GM19397 (cell line): ENCODE measurements at regions not wholly inside any gene's neighbourhood (a gene's known extent, or its start where the extent isn't known, plus 50 kb on each side); places are given as distances from the start of the nearest gene placed in this dataset.

Experiments
- ATAC-seq: cut with Tn5 transposase; IDR thresholded peaks from one replicate; pipeline ENCODE4 v1.9.1; 2021; ENCODE audit warnings: mild to moderate bottlenecking, moderate library complexity; ENCODE audit not compliant: unreplicated experiment

GRCh38 chr3:40848421-40848820 is 323.7 kb downstream of the ZNF621 start:
- ATAC-seq = no peak

- ATAC-seq = no peak
Observed at GRCh38 chr3:40850861-40851260, 326.1 kb downstream of the ZNF621 start.

GRCh38 chr3:40851836-40852235 is 327.1 kb downstream of the ZNF621 start:
- ATAC-seq = no peak

- ATAC-seq = no peak
Observed at GRCh38 chr3:40852712-40853111, 328.0 kb downstream of the ZNF621 start.

GRCh38 chr3:40853474-40853873 is 328.7 kb downstream of the ZNF621 start:
- ATAC-seq = no peak

GRCh38 chr3:40855871-40856270 is 331.1 kb downstream of the ZNF621 start:
- ATAC-seq = no peak

- no peak for ATAC-seq
Observed at GRCh38 chr3:40858364-40859115, 333.8 kb downstream of the ZNF621 start.

- no peak for ATAC-seq
Observed at GRCh38 chr3:40862946-40863345, 336.4 kb upstream of the CTNNB1 start.

GRCh38 chr3:40864146-40864782 is 335.0 kb upstream of the CTNNB1 start:
- no peak for ATAC-seq

- ATAC-seq = no peak
Observed at GRCh38 chr3:40864915-40865314, 334.4 kb upstream of the CTNNB1 start.

GRCh38 chr3:40867797-40868196 is 331.5 kb upstream of the CTNNB1 start:
- ATAC-seq = no peak

- ATAC-seq = no peak
Observed at GRCh38 chr3:40869013-40869412, 330.3 kb upstream of the CTNNB1 start.

- ATAC-seq = no peak
Observed at GRCh38 chr3:40869939-40870338, 329.4 kb upstream of the CTNNB1 start.

- no peak for ATAC-seq
Observed at GRCh38 chr3:40871394-40871793, 327.9 kb upstream of the CTNNB1 start.

GRCh38 chr3:40872258-40872920 is 326.9 kb upstream of the CTNNB1 start:
- no peak for ATAC-seq

- ATAC-seq = no peak
Observed at GRCh38 chr3:40873476-40873875, 325.8 kb upstream of the CTNNB1 start.

GRCh38 chr3:40873934-40874699 is 325.2 kb upstream of the CTNNB1 start:
- no peak for ATAC-seq

GRCh38 chr3:40875581-40875980 is 323.7 kb upstream of the CTNNB1 start:
- ATAC-seq = no peak

- no peak for ATAC-seq
Observed at GRCh38 chr3:40876009-40876408, 323.3 kb upstream of the CTNNB1 start.

GRCh38 chr3:40876496-40876895 is 322.8 kb upstream of the CTNNB1 start:
- ATAC-seq = no peak
